Keratinocyte (primary cell): ENCODE measurements at regions not wholly inside any gene's neighbourhood (a gene's known extent, or its start where the extent isn't known, plus 50 kb on each side); places are given as distances from the start of the nearest gene placed in this dataset.
"Not testable (repeated sequence)": the region's sequence is repeated elsewhere in the genome, so short reads cannot be mapped to it uniquely, and the experiment has no call there.

Experiments used
- DNase-seq: peaks from one replicate; pipeline ENCODE4 v3.0.0-alpha.2; 2011; ENCODE audit warnings: low read depth, missing footprints, low spot score
- FAIRE-seq: peaks from 2 replicates; lab custom pipeline; 2011; peaks lifted over from hg19 to GRCh38; lab: Jason Lieb, UNC
- H2AFZ ChIP-seq: 2 replicates; pipeline ENCODE4 v1.6.0; 2012; ENCODE audit warnings: low read length, control low read depth, inconsistent platforms; ENCODE audit not compliant: control insufficient read depth
- H3K27ac ChIP-seq: 2 replicates; pipeline ENCODE4 v1.5.1; 2011; ENCODE audit warnings: low read length; ENCODE audit not compliant: control insufficient read depth, insufficient read depth
- H3K27me3 ChIP-seq: 3 replicates; pipeline ENCODE4 v1.6.0; 2011; ENCODE audit warnings: low read length; ENCODE audit not compliant: control insufficient read depth, insufficient read depth; ENCODE audit errors: extremely low read depth
- H3K36me3 ChIP-seq, 2 experiments: 2 replicates in 1 of 2; 3 replicates in 1 of 2; pipeline ENCODE4 v1.5.1; 2011; ENCODE audit warnings: low read length in 2 of 2, mild to moderate bottlenecking in 1 of 2; ENCODE audit not compliant: control insufficient read depth in 2 of 2, insufficient read depth in 2 of 2; ENCODE audit errors: extremely low read depth in 1 of 2
- H3K4me1 ChIP-seq: 3 replicates; pipeline ENCODE4 v1.5.1; 2011; ENCODE audit warnings: low read length; ENCODE audit not compliant: control insufficient read depth, insufficient read depth; ENCODE audit errors: extremely low read depth
- H3K4me2 ChIP-seq: 3 replicates; pipeline ENCODE4 v1.6.0; 2011; ENCODE audit warnings: low read depth, low read length; ENCODE audit not compliant: control insufficient read depth, insufficient read depth; ENCODE audit errors: extremely low read depth
- H3K4me3 ChIP-seq, 3 experiments: fragments of 200-600 bp in 1 of 3; sonication (generic) in 1 of 3; 2 replicates in 2 of 3; 3 replicates in 1 of 3; pipeline ENCODE4 v1.5.1; 2011 to 2016; ENCODE audit warnings: low read length in 3 of 3, mild to moderate bottlenecking in 3 of 3, control low read depth in 2 of 3, inconsistent platforms in 1 of 3, low read depth in 1 of 3, mixed read lengths in 1 of 3, mixed run types in 1 of 3, moderate library complexity in 1 of 3; ENCODE audit not compliant: control insufficient read depth in 2 of 3, insufficient read depth in 2 of 3; ENCODE audit errors: extremely low read depth in 1 of 3
- H3K79me2 ChIP-seq: 2 replicates; pipeline ENCODE4 v1.6.0; 2012; ENCODE audit warnings: low read length; ENCODE audit not compliant: control insufficient read depth, insufficient read depth
- H3K9ac ChIP-seq: 3 replicates; pipeline ENCODE4 v1.6.0; 2011; ENCODE audit warnings: low read length; ENCODE audit not compliant: control insufficient read depth, insufficient read depth; ENCODE audit errors: extremely low read depth
- H3K9me1 ChIP-seq: 3 replicates; pipeline ENCODE4 v1.6.0; 2011; ENCODE audit warnings: low read length; ENCODE audit not compliant: control insufficient read depth, insufficient read depth; ENCODE audit errors: extremely low read depth
- H3K9me3 ChIP-seq: 2 replicates; pipeline ENCODE4 v1.5.1; 2012; ENCODE audit warnings: low read depth, low read length; ENCODE audit not compliant: control insufficient read depth
- H4K20me1 ChIP-seq: 3 replicates; pipeline ENCODE4 v1.6.0; 2011; ENCODE audit warnings: low read length; ENCODE audit not compliant: control insufficient read depth, insufficient read depth; ENCODE audit errors: extremely low read depth
- EZH2 ChIP-seq: IDR thresholded peaks from one replicate; pipeline ENCODE4 v1.6.1; 2012; ENCODE audit warnings: inconsistent platforms, mild to moderate bottlenecking, low read length, moderate library complexity
- dilution Hi-C: fragments of 300-500 bp; cut with MboI; formaldehyde crosslinking; loops from one replicate; pipeline ENCODE4 v1.7.0; 2020; ENCODE audit warnings: low sequenced_read_pairs; ENCODE audit not compliant: extremely low pct_ligation_motif_present
- TF ChIP-seq, protein P1 (sequence below), 3 experiments: IDR thresholded peaks in 1 of 3; conservative IDR thresholded peaks in 1 of 3; optimal IDR thresholded peaks in 1 of 3; 2 replicates in 2 of 3; 3 replicates in 1 of 3; pipeline versions ENCODE3 to v1.5.1; 2011; ENCODE audit warnings: low read length in 3 of 3, mild to moderate bottlenecking in 3 of 3, moderate library complexity in 2 of 3, control low read depth in 1 of 3, inconsistent platforms in 1 of 3; ENCODE audit not compliant: insufficient read depth in 2 of 3; ENCODE audit errors: extremely low read depth in 1 of 3

DNA sequence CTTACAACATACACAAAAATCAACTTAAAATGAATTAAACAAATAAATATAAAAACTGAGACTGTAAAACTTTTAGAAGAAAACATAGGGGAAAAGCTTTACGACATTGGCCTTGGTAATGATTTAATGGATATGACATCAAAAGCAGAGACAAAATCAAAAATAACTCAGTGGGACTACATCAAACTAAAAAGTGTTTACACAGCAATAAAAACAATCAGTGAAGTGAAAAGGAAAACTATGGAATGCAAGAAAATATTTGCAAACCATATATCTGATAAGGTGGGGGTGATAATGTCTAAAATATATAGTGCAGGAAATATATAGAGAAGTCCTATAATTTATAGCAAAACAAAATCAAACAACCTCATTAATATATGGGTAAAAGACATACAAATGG lies 364.4 kb upstream of the INTU start:
- dilution Hi-C loops = no loop called here
- no peak overlapping the region for H3K9ac ChIP-seq
- no peak overlapping the region for H3K27ac ChIP-seq
- H3K9me3 ChIP-seq = no peaks in the 10 kb centered on the region
- no peak overlapping the region for H3K4me2 ChIP-seq
- no peaks in the 10 kb centered on the region for H3K36me3 ChIP-seq
- FAIRE-seq (no peak), DNase-seq (no peak)
- no peak overlapping the region for H2AFZ ChIP-seq
- H3K4me3 ChIP-seq = no peak overlapping the region
- no peaks in the 10 kb centered on the region for H3K4me1 ChIP-seq
- no peaks in the 10 kb centered on the region for H3K9me1 ChIP-seq
- H3K27me3 ChIP-seq = no peaks in the 10 kb centered on the region
- no peaks in the 10 kb centered on the region for H4K20me1 ChIP-seq
- TF ChIP-seq EZH2 = no peak
- TF ChIP-seq, protein P1, sequence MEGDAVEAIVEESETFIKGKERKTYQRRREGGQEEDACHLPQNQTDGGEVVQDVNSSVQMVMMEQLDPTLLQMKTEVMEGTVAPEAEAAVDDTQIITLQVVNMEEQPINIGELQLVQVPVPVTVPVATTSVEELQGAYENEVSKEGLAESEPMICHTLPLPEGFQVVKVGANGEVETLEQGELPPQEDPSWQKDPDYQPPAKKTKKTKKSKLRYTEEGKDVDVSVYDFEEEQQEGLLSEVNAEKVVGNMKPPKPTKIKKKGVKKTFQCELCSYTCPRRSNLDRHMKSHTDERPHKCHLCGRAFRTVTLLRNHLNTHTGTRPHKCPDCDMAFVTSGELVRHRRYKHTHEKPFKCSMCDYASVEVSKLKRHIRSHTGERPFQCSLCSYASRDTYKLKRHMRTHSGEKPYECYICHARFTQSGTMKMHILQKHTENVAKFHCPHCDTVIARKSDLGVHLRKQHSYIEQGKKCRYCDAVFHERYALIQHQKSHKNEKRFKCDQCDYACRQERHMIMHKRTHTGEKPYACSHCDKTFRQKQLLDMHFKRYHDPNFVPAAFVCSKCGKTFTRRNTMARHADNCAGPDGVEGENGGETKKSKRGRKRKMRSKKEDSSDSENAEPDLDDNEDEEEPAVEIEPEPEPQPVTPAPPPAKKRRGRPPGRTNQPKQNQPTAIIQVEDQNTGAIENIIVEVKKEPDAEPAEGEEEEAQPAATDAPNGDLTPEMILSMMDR (optimal IDR thresholded peaks at IDR 0.05 in 1 of 3, IDR thresholded peaks at IDR 0.05 in 1 of 3, conservative IDR thresholded peaks at IDR 0.05 in 1 of 3; ENCODE audit: extremely low read depth in 1 of 3, insufficient read depth in 2 of 3, low read length in 3 of 3) = no peak
- H3K79me2 ChIP-seq = no peaks in the 10 kb centered on the region

DNA sequence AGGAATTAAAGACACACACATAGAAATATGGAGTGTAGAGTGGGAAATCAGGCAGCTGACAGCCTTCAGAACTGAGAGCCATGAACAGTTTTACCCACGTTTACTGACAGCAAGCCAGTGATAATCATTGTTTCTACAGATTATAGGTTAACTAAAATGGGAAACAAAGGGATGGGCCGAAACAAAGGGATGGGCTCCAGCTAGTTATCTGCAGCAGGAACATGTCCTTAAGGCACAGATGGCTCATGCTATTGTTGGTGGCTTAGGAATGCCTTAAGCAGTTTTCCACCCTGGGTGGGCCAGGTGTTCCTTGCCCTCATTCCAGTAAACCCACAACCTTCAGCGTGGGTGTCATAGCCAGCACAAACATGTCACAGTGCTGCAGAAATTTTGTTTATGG lies 355.7 kb upstream of the INTU start:
- DNase-seq, H3K9me1 ChIP-seq, H3K4me1 ChIP-seq, dilution Hi-C loops, H3K27me3 ChIP-seq, H3K9ac ChIP-seq, H3K27ac ChIP-seq, FAIRE-seq, H3K79me2 ChIP-seq, H3K4me3 ChIP-seq, H3K4me2 ChIP-seq, H3K9me3 ChIP-seq, H3K36me3 ChIP-seq, H2AFZ ChIP-seq, H4K20me1 ChIP-seq: not testable (repeated sequence)

DNA sequence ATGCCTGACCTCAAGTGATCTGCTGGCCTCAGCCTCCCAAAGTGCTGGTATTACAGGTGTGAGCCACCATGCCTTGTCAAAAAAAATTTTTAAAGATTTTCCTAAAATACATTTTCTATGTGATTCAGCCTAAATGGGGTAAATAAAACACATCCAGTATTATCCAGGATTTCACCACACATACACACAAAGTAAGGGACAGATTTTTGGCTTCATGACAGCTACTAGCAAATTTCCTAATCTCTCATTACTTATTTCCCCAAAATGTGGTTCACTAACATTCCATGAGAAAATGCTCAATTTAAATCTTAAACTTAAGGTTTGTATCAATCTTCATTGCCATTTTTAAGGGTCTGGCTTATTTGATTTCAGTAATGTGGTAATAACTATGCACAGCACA lies 348.5 kb upstream of the INTU start:
- Histone ChIP-seq H3K9ac (no peak overlapping the region), H3K27me3 (no peaks in the 10 kb centered on the region), H3K27ac (no peak overlapping the region), H3K9me1 (no peaks in the 10 kb centered on the region), H3K9me3 (no peaks in the 10 kb centered on the region), H4K20me1 (no peaks in the 10 kb centered on the region), H3K36me3 (no peaks in the 10 kb centered on the region), H3K4me3 (no peak overlapping the region), H3K4me1 (no peaks in the 10 kb centered on the region), H2AFZ (no peak overlapping the region), H3K79me2 (no peaks in the 10 kb centered on the region), H3K4me2 (no peak overlapping the region)
- dilution Hi-C loops = no loop called here
- DNase-seq (no peak), FAIRE-seq (no peak)
- TF ChIP-seq, protein P1 (optimal IDR thresholded peaks at IDR 0.05 in 1 of 3, IDR thresholded peaks at IDR 0.05 in 1 of 3, conservative IDR thresholded peaks at IDR 0.05 in 1 of 3; ENCODE audit: extremely low read depth in 1 of 3, insufficient read depth in 2 of 3, low read length in 3 of 3) = no peak
- no peak for TF ChIP-seq EZH2
